Uterus (tissue), 2 donors: ENCODE measurements at regions not wholly inside any gene's neighbourhood (a gene's known extent, or its start where the extent isn't known, plus 50 kb on each side); places are given as distances from the start of the nearest gene placed in this dataset.

ENCODE experiments used
- POLR2A ChIP-seq, 2 donors: fragments of 450-650 bp; IDR thresholded peaks; one replicate each; pipeline ENCODE4 v1.6.1; 2016; ENCODE audit warnings: antibody characterized with exemption in 2 of 2, mild to moderate bottlenecking in 1 of 2, moderate library complexity in 1 of 2
- TF ChIP-seq, protein P1 (sequence below), 4 experiments: fragments of 200-600 bp in 2 of 4; fragments of 450-650 bp in 2 of 4; sonication (generic) in 2 of 4; IDR thresholded peaks; one replicate each; pipeline ENCODE4 v1.5.1; 2016 to 2019; ENCODE audit warnings: antibody characterized with exemption in 4 of 4, mild to moderate bottlenecking in 2 of 4, moderate library complexity in 1 of 4

DNA sequence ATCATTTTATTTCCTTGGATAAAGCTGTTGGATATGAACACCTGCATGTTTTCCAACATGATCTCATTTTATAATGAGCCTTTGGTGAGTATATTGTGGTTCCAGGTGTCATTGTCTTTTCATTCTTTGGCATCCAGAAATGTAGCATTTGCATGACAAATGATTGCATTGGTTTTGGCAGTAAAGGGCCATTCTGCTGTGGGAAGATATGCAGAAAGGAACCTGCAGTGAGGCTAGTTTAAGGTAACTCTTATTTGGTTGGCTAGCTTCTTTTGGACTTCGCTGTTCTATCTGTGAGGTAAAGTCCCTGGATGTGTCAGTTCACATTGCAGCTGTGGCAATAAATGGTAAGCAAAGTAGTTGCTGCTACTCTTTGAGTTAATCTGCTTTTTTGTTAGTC, 343.0 kb downstream of the AMY1C start:
- TF ChIP-seq, protein P1, sequence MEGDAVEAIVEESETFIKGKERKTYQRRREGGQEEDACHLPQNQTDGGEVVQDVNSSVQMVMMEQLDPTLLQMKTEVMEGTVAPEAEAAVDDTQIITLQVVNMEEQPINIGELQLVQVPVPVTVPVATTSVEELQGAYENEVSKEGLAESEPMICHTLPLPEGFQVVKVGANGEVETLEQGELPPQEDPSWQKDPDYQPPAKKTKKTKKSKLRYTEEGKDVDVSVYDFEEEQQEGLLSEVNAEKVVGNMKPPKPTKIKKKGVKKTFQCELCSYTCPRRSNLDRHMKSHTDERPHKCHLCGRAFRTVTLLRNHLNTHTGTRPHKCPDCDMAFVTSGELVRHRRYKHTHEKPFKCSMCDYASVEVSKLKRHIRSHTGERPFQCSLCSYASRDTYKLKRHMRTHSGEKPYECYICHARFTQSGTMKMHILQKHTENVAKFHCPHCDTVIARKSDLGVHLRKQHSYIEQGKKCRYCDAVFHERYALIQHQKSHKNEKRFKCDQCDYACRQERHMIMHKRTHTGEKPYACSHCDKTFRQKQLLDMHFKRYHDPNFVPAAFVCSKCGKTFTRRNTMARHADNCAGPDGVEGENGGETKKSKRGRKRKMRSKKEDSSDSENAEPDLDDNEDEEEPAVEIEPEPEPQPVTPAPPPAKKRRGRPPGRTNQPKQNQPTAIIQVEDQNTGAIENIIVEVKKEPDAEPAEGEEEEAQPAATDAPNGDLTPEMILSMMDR (IDR thresholded peaks at IDR 0.05) = no peak
- no peak for TF ChIP-seq POLR2A (IDR thresholded peaks at IDR 0.05)
